H9 (cell line): ENCODE measurements at regions not wholly inside any gene's neighbourhood (a gene's known extent, or its start where the extent isn't known, plus 50 kb on each side); places are given as distances from the start of the nearest gene placed in this dataset.

Source experiments
- DNase-seq: peaks from one replicate; pipeline ENCODE4 v3.0.0-alpha.2; 2017
- H2AFZ ChIP-seq: one replicate; pipeline ENCODE4 v1.6.1; 2013; ENCODE audit warnings: mild to moderate bottlenecking, low read length, control low read depth, moderate library complexity
- H2AK5ac ChIP-seq: 2 replicates; pipeline ENCODE4 v1.6.1; 2013; ENCODE audit warnings: low read length, control low read depth, mixed read lengths; ENCODE audit not compliant: insufficient read length
- H2BK120ac ChIP-seq: one replicate; pipeline ENCODE4 v1.6.1; 2013; ENCODE audit warnings: low read depth, mild to moderate bottlenecking, low read length, control low read depth, inconsistent platforms; ENCODE audit not compliant: poor library complexity, severe bottlenecking
- H2BK12ac ChIP-seq: 2 replicates; pipeline ENCODE4 v1.6.1; 2013; ENCODE audit warnings: low read length, control low read depth, mixed read lengths, low read depth; ENCODE audit not compliant: insufficient read length
- H2BK15ac ChIP-seq: 2 replicates; pipeline ENCODE4 v1.6.1; 2013; ENCODE audit warnings: low read depth, low read length, control low read depth
- H2BK20ac ChIP-seq: one replicate; pipeline ENCODE4 v1.6.1; 2013; ENCODE audit warnings: low read depth, mild to moderate bottlenecking, low read length, control low read depth, inconsistent platforms; ENCODE audit not compliant: poor library complexity, severe bottlenecking
- H2BK5ac ChIP-seq: 2 replicates; pipeline ENCODE4 v1.6.1; 2013; ENCODE audit warnings: low read length, control low read depth, mixed read lengths; ENCODE audit not compliant: insufficient read length
- H3K14ac ChIP-seq: 2 replicates; pipeline ENCODE4 v1.6.1; 2013; ENCODE audit warnings: low read length, control low read depth; ENCODE audit not compliant: insufficient read depth
- H3K18ac ChIP-seq: 2 replicates; pipeline ENCODE4 v1.6.1; 2013; ENCODE audit warnings: low read depth, mild to moderate bottlenecking, mixed read lengths, low read length, control low read depth; ENCODE audit not compliant: insufficient read length
- H3K23ac ChIP-seq: 2 replicates; pipeline ENCODE4 v1.6.1; 2013; ENCODE audit warnings: low read length, control low read depth, mixed read lengths, low read depth; ENCODE audit not compliant: insufficient read length
- H3K23me2 ChIP-seq: 2 replicates; pipeline ENCODE4 v1.6.1; 2013; ENCODE audit warnings: low read depth, mild to moderate bottlenecking, mixed read lengths, low read length, control low read depth; ENCODE audit not compliant: insufficient read length, poor library complexity, severe bottlenecking
- H3K27ac ChIP-seq: 2 replicates; pipeline ENCODE4 v1.5.1; 2013; ENCODE audit warnings: low read length, control low read depth, mixed read lengths, low read depth; ENCODE audit not compliant: insufficient read length
- H3K27me3 ChIP-seq: 2 replicates; pipeline ENCODE4 v1.6.1; 2013; ENCODE audit warnings: low read length, control low read depth, inconsistent platforms; ENCODE audit not compliant: insufficient read depth
- H3K4ac ChIP-seq: 2 replicates; pipeline ENCODE4 v1.6.1; 2013; ENCODE audit warnings: low read depth, mild to moderate bottlenecking, control low read depth, inconsistent platforms, low read length, moderate library complexity
- H3K4me1 ChIP-seq: 2 replicates; pipeline ENCODE4 v1.6.1; 2013; ENCODE audit warnings: low read length, control low read depth, inconsistent platforms; ENCODE audit not compliant: insufficient read depth
- H3K4me2 ChIP-seq: 2 replicates; pipeline ENCODE4 v1.6.1; 2013; ENCODE audit warnings: low read length, control low read depth, mixed read lengths; ENCODE audit not compliant: insufficient read length, insufficient read depth
- H3K56ac ChIP-seq: 2 replicates; pipeline ENCODE4 v1.6.1; 2013; ENCODE audit warnings: low read depth, mild to moderate bottlenecking, mixed read lengths, low read length, control low read depth; ENCODE audit not compliant: insufficient read length
- H3K79me1 ChIP-seq: 2 replicates; pipeline ENCODE4 v1.6.1; 2013; ENCODE audit warnings: low read depth, mild to moderate bottlenecking, moderate library complexity, low read length, control low read depth, inconsistent platforms; ENCODE audit not compliant: insufficient read depth, poor library complexity, severe bottlenecking
- H3K79me2 ChIP-seq: 2 replicates; pipeline ENCODE4 v1.6.1; 2013; ENCODE audit warnings: low read length, control low read depth, inconsistent platforms; ENCODE audit not compliant: insufficient read depth
- H3K9ac ChIP-seq: 2 replicates; pipeline ENCODE4 v1.6.1; 2013; ENCODE audit warnings: low read length, control low read depth, mixed read lengths; ENCODE audit not compliant: insufficient read length; ENCODE audit errors: extremely low read depth
- H3K9me3 ChIP-seq: one replicate; pipeline ENCODE4 v1.6.1; 2013; ENCODE audit warnings: low read depth, low read length, inconsistent platforms; ENCODE audit not compliant: control insufficient read depth
- H3T11ph ChIP-seq: one replicate; pipeline ENCODE4 v1.6.1; 2013; ENCODE audit warnings: mild to moderate bottlenecking, low read length, control low read depth, inconsistent platforms
- H4K20me1 ChIP-seq: one replicate; pipeline ENCODE4 v1.6.1; 2013; ENCODE audit not compliant: control insufficient read depth, insufficient read length, insufficient read depth
- H4K5ac ChIP-seq: 2 replicates; pipeline ENCODE4 v1.6.1; 2013; ENCODE audit warnings: low read depth, mild to moderate bottlenecking, mixed read lengths, low read length, control low read depth; ENCODE audit not compliant: insufficient read length
- H4K8ac ChIP-seq: replicated peaks from 2 replicates; pipeline ENCODE4 v1.6.1; 2013; ENCODE audit warnings: low read length, control low read depth, mixed read lengths, low read depth; ENCODE audit not compliant: insufficient read length
- H4K91ac ChIP-seq: 2 replicates; pipeline ENCODE4 v1.6.1; 2013; ENCODE audit warnings: low read depth, mild to moderate bottlenecking, moderate library complexity, mixed read lengths, low read length, control low read depth; ENCODE audit not compliant: insufficient read length
- H3K27ac Mint-ChIP-seq, 3 experiments: 2 replicates in 2 of 3; 3 replicates in 1 of 3; pipeline ENCODE4 v1.8.0; 2020 to 2021; ENCODE audit warnings: mixed read lengths in 3 of 3, mild to moderate bottlenecking in 1 of 3, moderate library complexity in 1 of 3
- H3K27me3 Mint-ChIP-seq: 2 replicates; pipeline ENCODE4 v1.8.0; 2021; ENCODE audit warnings: low read depth, mild to moderate bottlenecking, moderate library complexity, mixed read lengths
- H3K36me3 Mint-ChIP-seq, 3 experiments: 2 replicates in 2 of 3; 3 replicates in 1 of 3; pipeline ENCODE4 v1.8.0; 2020 to 2021; ENCODE audit warnings: low read depth in 3 of 3, mixed read lengths in 3 of 3; ENCODE audit not compliant: insufficient read depth in 1 of 3
- H3K4me1 Mint-ChIP-seq, 2 experiments: 2 replicates each; pipeline ENCODE4 v1.8.0; 2020; ENCODE audit warnings: mixed read lengths in 2 of 2
- H3K4me3 Mint-ChIP-seq, 2 experiments: 2 replicates in 1 of 2; 3 replicates in 1 of 2; pipeline ENCODE4 v1.8.0; 2020 to 2021; ENCODE audit warnings: mild to moderate bottlenecking in 2 of 2, mixed read lengths in 2 of 2, moderate library complexity in 1 of 2
- H3K9me3 Mint-ChIP-seq, 2 experiments: 2 replicates in 1 of 2; 3 replicates in 1 of 2; pipeline ENCODE4 v1.8.0; 2020; ENCODE audit warnings: mild to moderate bottlenecking in 2 of 2, mixed read lengths in 2 of 2, moderate library complexity in 1 of 2
- WGBS: extraction: QIAGEN DNeasy Blood & Tissue Kit; methylation state at CpG from one replicate; pipeline ENCODE4 v1.1.7; 2013; ENCODE audit warnings: missing lambda C conversion rate, low lambda C conversion rate, mixed read lengths; ENCODE audit not compliant: insufficient read length; ENCODE audit errors: extremely low coverage; 5-methylcytosine and 5-hydroxymethylcytosine counted together
- TF ChIP-seq, protein P1 (sequence below): fragments of 200-600 bp; sonication (generic); conservative IDR thresholded peaks from 3 replicates; pipeline ENCODE4 v1.8.0; 2021; ENCODE audit warnings: antibody characterized with exemption, mild to moderate bottlenecking

DNA sequence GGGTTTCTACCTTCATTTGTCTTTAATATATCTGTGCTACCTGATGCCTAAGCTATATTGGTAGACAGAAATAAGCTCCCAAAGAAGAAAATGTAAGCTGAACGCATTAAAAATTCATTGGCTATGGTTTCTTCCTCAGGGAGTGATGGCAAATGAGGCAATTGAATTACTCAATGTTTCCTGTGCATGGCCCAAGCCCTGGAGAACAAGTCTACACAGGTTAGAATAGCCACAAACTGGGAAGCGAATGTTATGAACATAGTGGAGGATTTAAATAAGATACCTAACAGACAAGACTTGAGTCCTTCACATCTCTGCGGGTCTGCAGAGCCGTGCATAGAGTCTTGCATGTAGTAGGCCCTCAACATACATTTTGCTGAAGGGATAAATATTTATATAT is 350.3 kb downstream of the RWDD3 start:
- Histone ChIP-seq H2BK12ac (no peak overlapping the region), H3K27me3 (no peaks in the 10 kb centered on the region), H2BK120ac (no peak overlapping the region), H3K9me3 (no peaks in the 10 kb centered on the region), H4K8ac (no peak overlapping the region), H3K4ac (no peak overlapping the region), H4K20me1 (no peaks in the 10 kb centered on the region), H2BK15ac (no peak overlapping the region), H3K79me2 (no peaks in the 10 kb centered on the region), H4K91ac (no peak overlapping the region), H3T11ph (no peak overlapping the region), H3K4me2 (no peak overlapping the region), H4K5ac (no peak overlapping the region), H2BK20ac (no peak overlapping the region), H3K56ac (no peak overlapping the region), H2AFZ (no peak overlapping the region), H3K23me2 (no peaks in the 10 kb centered on the region), H2BK5ac (no peak overlapping the region), H3K14ac (no peak overlapping the region), H3K4me1 (peaks cover 2% of the 10 kb centered on the region; the same call in 1 of the 2 replicates), H3K23ac (no peak overlapping the region), H3K27ac (no peak overlapping the region), H3K18ac (no peak overlapping the region), H2AK5ac (no peak overlapping the region), H3K79me1 (no peaks in the 10 kb centered on the region), H3K9ac (no peak overlapping the region)
- WGBS, result no CpG with 5 or more reads among the region's 4 CpGs
- Mint-ChIP-seq H3K4me1 (peaks cover 19 to 31% of the 10 kb centered on the region in 2 experiments), H3K4me3 (no peak overlapping the region), H3K27ac (no peak overlapping the region), H3K9me3 (peaks cover 9 to 10% of the 10 kb centered on the region in 2 experiments; a peak in 4 of 5 replicates), H3K36me3 (peaks cover 0 to 11% (median 3%) of the 10 kb centered on the region in 3 experiments; a peak in 5 of 7 replicates), H3K27me3 (no peaks in the 10 kb centered on the region; the same call in 1 of the 2 replicates)
- TF ChIP-seq, protein P1, sequence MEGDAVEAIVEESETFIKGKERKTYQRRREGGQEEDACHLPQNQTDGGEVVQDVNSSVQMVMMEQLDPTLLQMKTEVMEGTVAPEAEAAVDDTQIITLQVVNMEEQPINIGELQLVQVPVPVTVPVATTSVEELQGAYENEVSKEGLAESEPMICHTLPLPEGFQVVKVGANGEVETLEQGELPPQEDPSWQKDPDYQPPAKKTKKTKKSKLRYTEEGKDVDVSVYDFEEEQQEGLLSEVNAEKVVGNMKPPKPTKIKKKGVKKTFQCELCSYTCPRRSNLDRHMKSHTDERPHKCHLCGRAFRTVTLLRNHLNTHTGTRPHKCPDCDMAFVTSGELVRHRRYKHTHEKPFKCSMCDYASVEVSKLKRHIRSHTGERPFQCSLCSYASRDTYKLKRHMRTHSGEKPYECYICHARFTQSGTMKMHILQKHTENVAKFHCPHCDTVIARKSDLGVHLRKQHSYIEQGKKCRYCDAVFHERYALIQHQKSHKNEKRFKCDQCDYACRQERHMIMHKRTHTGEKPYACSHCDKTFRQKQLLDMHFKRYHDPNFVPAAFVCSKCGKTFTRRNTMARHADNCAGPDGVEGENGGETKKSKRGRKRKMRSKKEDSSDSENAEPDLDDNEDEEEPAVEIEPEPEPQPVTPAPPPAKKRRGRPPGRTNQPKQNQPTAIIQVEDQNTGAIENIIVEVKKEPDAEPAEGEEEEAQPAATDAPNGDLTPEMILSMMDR, result no peak
- no peak for DNase-seq
